Activated B cell treated with CpG ODN at 0.5 μM for 24 hours (primary cell): ENCODE measurements at regions not wholly inside any gene's neighbourhood (a gene's known extent, or its start where the extent isn't known, plus 50 kb on each side); places are given as distances from the start of the nearest gene placed in this dataset.
"Not testable (repeated sequence)": the region's sequence is repeated elsewhere in the genome, so short reads cannot be mapped to it uniquely, and the experiment has no call there.

Experiments
- ATAC-seq: fragments of 200-7000 bp; cut with Tn5 transposase; one replicate; pipeline ENCODE4 v1.10.0; 2021; ENCODE audit warnings: low read depth, mild to moderate bottlenecking, moderate library complexity
- CTCF ChIA-PET: fragments of 350-600 bp; sonication (Branson Sonifier 250); formaldehyde crosslinking; loops from one replicate; lab custom pipeline; 2021; ENCODE audit warnings: antibody characterized with exemption; lab: Charles Lee
- POLR2A ChIA-PET: fragments of 350-600 bp; sonication (Branson Sonifier 250); formaldehyde crosslinking; loops from one replicate; lab custom pipeline; 2021; ENCODE audit warnings: antibody characterized with exemption; lab: Charles Lee
- DNase-seq: peaks from one replicate; pipeline ENCODE4 v3.0.0; 2022
- H3K27ac Mint-ChIP-seq: one replicate; pipeline ENCODE4 v1.8.0; 2020; ENCODE audit warnings: mixed read lengths
- H3K27me3 Mint-ChIP-seq: one replicate; pipeline ENCODE4 v1.8.0; 2021; ENCODE audit warnings: mixed read lengths
- H3K36me3 Mint-ChIP-seq: one replicate; pipeline ENCODE4 v1.8.0; 2021; ENCODE audit warnings: low read depth, mixed read lengths
- H3K4me1 Mint-ChIP-seq: one replicate; pipeline ENCODE4 v1.8.0; 2021; ENCODE audit warnings: mixed read lengths
- H3K4me3 Mint-ChIP-seq: one replicate; pipeline ENCODE4 v1.8.0; 2020; ENCODE audit warnings: mild to moderate bottlenecking, mixed read lengths
- H3K9me3 Mint-ChIP-seq: one replicate; pipeline ENCODE4 v1.8.0; 2020; ENCODE audit warnings: mixed read lengths
- CTCF ChIP-seq: fragments of 200-600 bp; IDR thresholded peaks from one replicate; pipeline ENCODE4 v1.8.0; 2022; ENCODE audit warnings: antibody characterized with exemption, mild to moderate bottlenecking
- intact Hi-C: fragments of 100-400 bp; cut with micrococcal nuclease; formaldehyde crosslinking; loops from one replicate; pipeline ENCODE4 v1.15.1; 2024

GRCh38 chr14:101090976-101091375 is 187.5 kb upstream of the RTL1 start:
- intact Hi-C loops = no loop called here
- H3K27me3 Mint-ChIP-seq = peaks cover 2% of the 10 kb centered on the region
- POLR2A ChIA-PET = no interaction called here
- peaks cover 3% of the 10 kb centered on the region for H3K9me3 Mint-ChIP-seq
- H3K4me1 Mint-ChIP-seq = no peaks in the 10 kb centered on the region
- no peak for TF ChIP-seq CTCF
- no peak overlapping the region for H3K27ac Mint-ChIP-seq
- H3K36me3 Mint-ChIP-seq = no peaks in the 10 kb centered on the region
- no peak for DNase-seq
- H3K4me3 Mint-ChIP-seq = no peak overlapping the region
- ATAC-seq = no peak
- CTCF ChIA-PET = no interaction called here

DNA sequence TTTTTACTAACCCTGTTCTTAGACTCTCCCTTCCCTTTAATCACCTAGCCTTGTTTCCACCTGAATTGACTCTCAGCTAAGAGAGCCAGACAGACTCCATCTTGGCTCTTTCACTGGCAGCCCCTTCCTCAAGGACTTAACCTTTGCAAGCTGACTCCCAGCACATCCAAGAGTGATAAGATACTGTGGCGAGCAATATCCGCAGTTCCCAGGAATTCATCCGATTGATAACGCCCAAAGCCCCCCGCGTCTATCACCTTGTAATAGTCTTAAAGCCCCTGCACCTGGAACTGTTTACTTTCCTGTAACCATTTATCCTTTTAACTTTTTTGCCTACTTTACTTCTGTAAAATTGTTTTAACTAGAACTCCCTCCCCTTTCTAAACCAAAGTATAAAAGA is 191.4 kb upstream of the RTL1 start:
- H3K27ac Mint-ChIP-seq, intact Hi-C loops, H3K36me3 Mint-ChIP-seq, DNase-seq, H3K9me3 Mint-ChIP-seq, CTCF ChIA-PET, ATAC-seq, H3K4me1 Mint-ChIP-seq, POLR2A ChIA-PET, H3K4me3 Mint-ChIP-seq, H3K27me3 Mint-ChIP-seq: not testable (repeated sequence)

DNA sequence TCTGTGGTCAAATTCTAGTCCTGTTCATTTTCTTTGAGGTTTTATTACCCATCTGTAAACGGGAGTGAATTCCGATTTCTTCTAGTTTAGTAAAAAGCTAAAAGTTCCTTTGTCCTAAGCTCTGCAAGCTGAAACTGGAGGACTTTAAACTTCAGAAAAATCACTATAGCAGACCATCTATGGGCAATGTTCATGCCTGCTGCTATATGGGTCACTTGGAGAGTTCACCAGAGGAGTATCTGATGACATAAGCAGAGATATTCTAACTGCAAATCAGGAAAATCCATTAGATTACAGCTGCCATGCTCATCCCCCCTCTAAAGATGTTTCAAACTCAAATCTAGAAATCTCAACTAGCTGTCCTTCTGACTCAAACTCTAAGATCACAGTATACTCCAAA is 193.0 kb upstream of the RTL1 start:
- H3K9me3 Mint-ChIP-seq = peaks cover 5% of the 10 kb centered on the region
- no peaks in the 10 kb centered on the region for H3K36me3 Mint-ChIP-seq
- H3K4me3 Mint-ChIP-seq = no peak overlapping the region
- no peaks in the 10 kb centered on the region for H3K4me1 Mint-ChIP-seq
- TF ChIP-seq CTCF = no peak
- no peak overlapping the region for H3K27ac Mint-ChIP-seq
- ATAC-seq (no peak), DNase-seq (no peak)
- ChIA-PET POLR2A (no interaction called here), CTCF (no interaction called here)
- intact Hi-C loops = no loop called here
- H3K27me3 Mint-ChIP-seq = peaks cover 4% of the 10 kb centered on the region

GRCh38 chr14:101097109-101097793 is 193.7 kb upstream of the RTL1 start:
- DNase-seq = no peak
- ChIA-PET POLR2A (no interaction called here), CTCF (no interaction called here)
- Mint-ChIP-seq H3K4me3 (no peak overlapping the region), H3K36me3 (no peaks in the 10 kb centered on the region), H3K4me1 (no peaks in the 10 kb centered on the region), H3K27me3 (peaks cover 4% of the 10 kb centered on the region), H3K27ac (no peak overlapping the region), H3K9me3 (peaks cover 5% of the 10 kb centered on the region)
- no peak for ATAC-seq
- intact Hi-C loops = no loop called here
- TF ChIP-seq CTCF = no peak

- intact Hi-C loops = no loop called here
- Mint-ChIP-seq H3K4me3 (no peak overlapping the region), H3K27ac (no peak overlapping the region), H3K27me3 (peaks cover 4% of the 10 kb centered on the region), H3K36me3 (no peaks in the 10 kb centered on the region), H3K9me3 (peaks cover 5% of the 10 kb centered on the region), H3K4me1 (no peaks in the 10 kb centered on the region)
- CTCF ChIA-PET = no interaction called here
- TF ChIP-seq CTCF = no peak
- ATAC-seq = no peak
- DNase-seq = no peak
- POLR2A ChIA-PET = no interaction called here
Measured at GRCh38 chr14:101098177-101098576, 194.7 kb upstream of the RTL1 start.

- POLR2A ChIA-PET = no interaction called here
- Mint-ChIP-seq H3K4me1 (no peaks in the 10 kb centered on the region), H3K36me3 (no peaks in the 10 kb centered on the region), H3K27ac (no peak overlapping the region), H3K9me3 (peaks cover 5% of the 10 kb centered on the region), H3K27me3 (peaks cover 4% of the 10 kb centered on the region), H3K4me3 (no peak overlapping the region)
- CTCF ChIA-PET = no interaction called here
- TF ChIP-seq CTCF = no peak
- no peak for DNase-seq
- ATAC-seq = no peak
- intact Hi-C loops = no loop called here
Measured at GRCh38 chr14:101098641-101099040, 195.1 kb upstream of the RTL1 start.
